ENCODE measurements at regions not wholly inside any gene's neighbourhood (a gene's known extent, or its start where the extent isn't known, plus 50 kb on each side); places are given as distances from the start of the nearest gene placed in this dataset.

DNA sequence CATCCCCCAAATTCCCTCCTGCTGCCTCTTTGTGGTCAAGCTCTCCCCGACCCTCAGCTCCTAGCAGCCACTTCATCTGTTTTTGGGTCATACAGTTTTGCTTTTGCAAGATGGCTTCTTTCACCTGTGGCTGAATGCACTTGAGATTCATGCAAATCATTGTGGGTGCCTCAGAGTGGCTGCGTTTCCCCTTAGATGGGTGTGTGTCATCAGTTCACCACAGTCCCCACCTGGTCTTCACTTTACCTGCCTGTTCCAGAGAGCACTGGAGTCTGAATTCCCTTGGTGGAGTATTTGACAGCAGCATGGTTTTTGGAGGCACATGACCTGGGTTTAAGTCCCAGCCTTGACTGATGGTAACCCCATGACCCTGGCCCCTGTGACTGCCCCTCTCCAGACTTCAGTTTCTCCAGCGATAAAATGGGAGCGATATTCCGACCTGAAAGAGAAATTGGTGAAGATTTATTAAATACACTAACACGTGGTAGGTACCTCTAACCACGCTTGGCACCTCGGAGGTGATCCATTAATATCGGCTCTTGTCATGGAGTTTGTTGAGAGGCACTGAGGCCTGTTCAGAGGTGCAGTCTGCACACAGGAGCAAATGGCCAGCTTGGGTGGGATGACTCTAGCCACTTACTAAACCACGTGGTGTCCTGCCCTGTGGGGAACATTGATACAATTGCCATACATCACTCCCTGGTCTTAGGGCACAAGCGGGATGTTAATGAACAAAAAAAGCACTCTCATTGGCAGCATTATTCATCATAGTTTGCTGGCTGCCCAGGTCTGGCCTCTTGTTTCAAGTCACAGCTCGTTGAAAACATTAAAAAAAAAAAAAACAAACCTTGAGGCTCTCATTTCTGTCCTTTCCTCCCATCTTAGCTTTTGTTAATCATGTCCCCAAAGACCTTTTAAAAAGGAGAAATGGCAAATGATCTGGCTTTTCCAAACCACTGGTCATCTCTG, 167.2 kb upstream of the KCNG1 start:
- Histone ChIP-seq H3F3A (ENCODE audit: low read length, unreplicated experiment) (no peaks in the 10 kb centered on the region), H3K9me3 (ENCODE audit: low read length) (no peaks in the 10 kb centered on the region), H3K4me3 (ENCODE audit: low read length) (no peak overlapping the region), H2AFZ (ENCODE audit: low read length) (no peak overlapping the region), H3K9me2 (replicated peaks; ENCODE audit: low read length) (no peaks in the 10 kb centered on the region), H3K79me2 (ENCODE audit: low read length) (no peaks in the 10 kb centered on the region), H3K36me3 (ENCODE audit: low read depth, low read length) (no peaks in the 10 kb centered on the region), H3K27me3 (ENCODE audit: low read length) (no peaks in the 10 kb centered on the region), H3K4me2 (ENCODE audit: low read length) (no peak overlapping the region), H3K9ac (ENCODE audit: low read length) (no peak overlapping the region), H3K4me1 (ENCODE audit: insufficient read depth, low read length) (peaks cover 16% of the 10 kb centered on the region), H3K27ac (ENCODE audit: low read length) (no peak overlapping the region), H4K20me1 (ENCODE audit: low read length) (no peaks in the 10 kb centered on the region)
- TF ChIP-seq EZH2phosphoT487 (IDR thresholded peaks at IDR 0.05; ENCODE audit: borderline replicate concordance, low read length) (no peak), EZH2 (IDR thresholded peaks at IDR 0.05; ENCODE audit: low read length, unreplicated experiment) (no peak)
- TF ChIP-seq, protein P1, sequence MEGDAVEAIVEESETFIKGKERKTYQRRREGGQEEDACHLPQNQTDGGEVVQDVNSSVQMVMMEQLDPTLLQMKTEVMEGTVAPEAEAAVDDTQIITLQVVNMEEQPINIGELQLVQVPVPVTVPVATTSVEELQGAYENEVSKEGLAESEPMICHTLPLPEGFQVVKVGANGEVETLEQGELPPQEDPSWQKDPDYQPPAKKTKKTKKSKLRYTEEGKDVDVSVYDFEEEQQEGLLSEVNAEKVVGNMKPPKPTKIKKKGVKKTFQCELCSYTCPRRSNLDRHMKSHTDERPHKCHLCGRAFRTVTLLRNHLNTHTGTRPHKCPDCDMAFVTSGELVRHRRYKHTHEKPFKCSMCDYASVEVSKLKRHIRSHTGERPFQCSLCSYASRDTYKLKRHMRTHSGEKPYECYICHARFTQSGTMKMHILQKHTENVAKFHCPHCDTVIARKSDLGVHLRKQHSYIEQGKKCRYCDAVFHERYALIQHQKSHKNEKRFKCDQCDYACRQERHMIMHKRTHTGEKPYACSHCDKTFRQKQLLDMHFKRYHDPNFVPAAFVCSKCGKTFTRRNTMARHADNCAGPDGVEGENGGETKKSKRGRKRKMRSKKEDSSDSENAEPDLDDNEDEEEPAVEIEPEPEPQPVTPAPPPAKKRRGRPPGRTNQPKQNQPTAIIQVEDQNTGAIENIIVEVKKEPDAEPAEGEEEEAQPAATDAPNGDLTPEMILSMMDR (conservative IDR thresholded peaks at IDR 0.05; ENCODE audit: low read depth, low read length) = no peak
- intact Hi-C loops (cut with micrococcal nuclease) = no loop called here
- DNase-seq (no peak), ATAC-seq (no peak)
- POLR2A ChIA-PET (ENCODE audit: unreplicated experiment) = no interaction called here
- CTCF ChIA-PET = no interaction called here
- BruUV-seq (replicated peaks) = no TSS peak

DNA sequence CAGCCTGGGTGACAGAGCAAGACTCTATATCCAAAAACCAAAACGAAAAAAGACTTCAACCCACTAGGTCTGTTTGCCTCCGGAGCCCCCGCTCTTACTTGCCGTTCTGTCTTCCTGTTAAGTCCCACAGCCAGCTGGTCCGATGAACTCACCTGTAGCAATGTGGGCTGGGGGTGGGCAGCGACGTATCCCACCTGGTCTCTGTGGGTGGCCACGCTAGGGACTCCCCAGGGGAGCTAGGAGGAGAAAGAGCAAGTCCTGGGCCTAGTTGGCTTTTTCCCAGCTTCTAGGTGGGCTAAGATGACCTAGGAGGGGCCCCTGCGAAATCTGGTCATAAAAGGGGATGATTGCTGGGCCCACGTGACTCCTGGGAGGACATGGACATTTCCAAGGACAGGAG, 166.0 kb upstream of the KCNG1 start:
- H3K9ac ChIP-seq (ENCODE audit: low read length) = no peak overlapping the region
- no peaks in the 10 kb centered on the region for H3K9me3 ChIP-seq (ENCODE audit: low read length)
- no peak overlapping the region for H2AFZ ChIP-seq (ENCODE audit: low read length)
- no peaks in the 10 kb centered on the region for H3K36me3 ChIP-seq (ENCODE audit: low read depth, low read length)
- no peaks in the 10 kb centered on the region for H3K27me3 ChIP-seq (ENCODE audit: low read length)
- H3K79me2 ChIP-seq (ENCODE audit: low read length) = no peaks in the 10 kb centered on the region
- ATAC-seq (no peak), DNase-seq (no peak)
- no peaks in the 10 kb centered on the region for H3K9me2 ChIP-seq (replicated peaks; ENCODE audit: low read length)
- ChIA-PET CTCF (no interaction called here), POLR2A (ENCODE audit: unreplicated experiment) (no interaction called here)
- TF ChIP-seq EZH2 (IDR thresholded peaks at IDR 0.05; ENCODE audit: low read length, unreplicated experiment) (no peak), EZH2phosphoT487 (IDR thresholded peaks at IDR 0.05; ENCODE audit: borderline replicate concordance, low read length) (no peak)
- TF ChIP-seq, protein P1 (conservative IDR thresholded peaks at IDR 0.05; ENCODE audit: low read depth, low read length) = no peak
- BruUV-seq (replicated peaks) = no TSS peak
- no peak overlapping the region for H3K27ac ChIP-seq (ENCODE audit: low read length)
- H3F3A ChIP-seq (ENCODE audit: low read length, unreplicated experiment) = no peaks in the 10 kb centered on the region
- H3K4me1 ChIP-seq (ENCODE audit: insufficient read depth, low read length) = peaks cover 13% of the 10 kb centered on the region
- H4K20me1 ChIP-seq (ENCODE audit: low read length) = no peaks in the 10 kb centered on the region
- no peak overlapping the region for H3K4me2 ChIP-seq (ENCODE audit: low read length)
- intact Hi-C loops (cut with micrococcal nuclease) = no loop called here
- no peak overlapping the region for H3K4me3 ChIP-seq (ENCODE audit: low read length)

DNA sequence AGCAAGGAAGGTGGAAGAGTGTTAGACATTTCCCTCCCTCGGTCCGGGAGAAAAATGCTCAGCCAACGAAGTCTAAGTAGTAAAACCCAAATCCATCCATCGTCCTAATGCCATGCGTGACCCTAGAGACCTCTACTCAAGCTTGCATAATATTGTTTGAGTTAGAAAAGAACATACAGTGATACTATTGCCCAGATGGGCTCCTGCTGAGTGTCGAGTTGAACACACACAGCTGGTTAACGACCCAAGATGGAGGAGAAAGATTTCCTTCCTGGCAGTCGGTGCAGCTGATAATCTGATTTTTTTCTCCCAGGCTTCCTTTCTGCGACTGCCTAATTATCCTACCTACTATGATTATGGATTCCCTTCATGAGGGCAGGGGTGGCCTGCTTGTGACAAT, 164.4 kb upstream of the KCNG1 start:
- H4K20me1 ChIP-seq (ENCODE audit: low read length) = no peaks in the 10 kb centered on the region
- H2AFZ ChIP-seq (ENCODE audit: low read length) = no peak overlapping the region
- TF ChIP-seq, protein P1 (conservative IDR thresholded peaks at IDR 0.05; ENCODE audit: low read depth, low read length) = no peak
- TF ChIP-seq EZH2 (IDR thresholded peaks at IDR 0.05; ENCODE audit: low read length, unreplicated experiment) = no peak
- TF ChIP-seq EZH2phosphoT487 (IDR thresholded peaks at IDR 0.05; ENCODE audit: borderline replicate concordance, low read length) = no peak
- no peak overlapping the region for H3K27ac ChIP-seq (ENCODE audit: low read length)
- no peak for DNase-seq
- H3F3A ChIP-seq (ENCODE audit: low read length, unreplicated experiment) = no peaks in the 10 kb centered on the region
- H3K4me2 ChIP-seq (ENCODE audit: low read length) = no peak overlapping the region
- intact Hi-C loops (cut with micrococcal nuclease) = no loop called here
- H3K9ac ChIP-seq (ENCODE audit: low read length) = no peak overlapping the region
- H3K36me3 ChIP-seq (ENCODE audit: low read depth, low read length) = no peaks in the 10 kb centered on the region
- no peak for ATAC-seq
- no TSS peak for BruUV-seq (replicated peaks)
- no peaks in the 10 kb centered on the region for H3K79me2 ChIP-seq (ENCODE audit: low read length)
- peaks cover 7% of the 10 kb centered on the region; the same call in 1 of the 2 replicates for H3K27me3 ChIP-seq (ENCODE audit: low read length)
- no peaks in the 10 kb centered on the region for H3K9me2 ChIP-seq (replicated peaks; ENCODE audit: low read length)
- H3K4me3 ChIP-seq (ENCODE audit: low read length) = no peak overlapping the region
- ChIA-PET CTCF (interaction anchor here (0.5 kb wide), 1 partner anchor 11 kb away, joined by 8 read pairs; no protein-coding TSS in a partner anchor), POLR2A (ENCODE audit: unreplicated experiment) (no interaction called here)
- H3K9me3 ChIP-seq (ENCODE audit: low read length) = no peaks in the 10 kb centered on the region
- no peaks in the 10 kb centered on the region for H3K4me1 ChIP-seq (ENCODE audit: insufficient read depth, low read length)

Measured in PC-3 (cell line).